Endothelial cell of umbilical vein (primary cell): ENCODE measurements at regions not wholly inside any gene's neighbourhood (a gene's known extent, or its start where the extent isn't known, plus 50 kb on each side); places are given as distances from the start of the nearest gene placed in this dataset.
"Not testable (repeated sequence)": the region's sequence is repeated elsewhere in the genome, so short reads cannot be mapped to it uniquely, and the experiment has no call there.

ENCODE experiments used
- BruUV-seq: library from RNA; stranded (reverse); fragments of 400-500 nt; replicated peaks from 2 replicates; lab custom pipeline; 2021; lab: Mats Ljungman, UMichigan
- CTCF ChIA-PET: fragments of 300-600, 350-600 bp; sonication (Branson Sonifier 250); formaldehyde crosslinking; loops from one replicate; lab custom pipeline; 2021; ENCODE audit warnings: antibody characterized with exemption, inconsistent platforms; lab: Charles Lee
- POLR2A ChIA-PET: fragments of 300-600, 350-600 bp; sonication (Branson Sonifier 250); formaldehyde crosslinking; loops from one replicate; lab custom pipeline; 2021; ENCODE audit warnings: antibody characterized with exemption, inconsistent platforms; lab: Charles Lee
- DNase-seq: peaks from one replicate; pipeline ENCODE4 v3.0.0-alpha.2; 2011; ENCODE audit warnings: low read depth, low spot score
- FAIRE-seq: peaks from 2 replicates; lab custom pipeline; 2011; peaks lifted over from hg19 to GRCh38; lab: Jason Lieb, UNC
- H2AFZ ChIP-seq: 2 replicates; pipeline ENCODE4 v1.6.0; 2012; ENCODE audit warnings: low read depth, low read length, control low read depth, inconsistent platforms
- H3K27ac ChIP-seq: 2 replicates; pipeline ENCODE4 v1.5.1; 2011; ENCODE audit warnings: low read depth, mild to moderate bottlenecking, control low read depth, low read length, moderate library complexity; ENCODE audit not compliant: insufficient read depth
- H3K27me3 ChIP-seq, 2 experiments: 2 replicates each; pipeline versions ENCODE4 v1.6.0 to v1.6.1; 2011; ENCODE audit warnings: low read length in 2 of 2, mixed read lengths in 1 of 2; ENCODE audit not compliant: control insufficient read depth in 2 of 2, insufficient read depth in 2 of 2
- H3K36me3 ChIP-seq, 2 experiments: 2 replicates in 1 of 2; 3 replicates in 1 of 2; pipeline ENCODE4 v1.5.1; 2011; ENCODE audit warnings: low read length in 2 of 2, mild to moderate bottlenecking in 1 of 2, moderate library complexity in 1 of 2; ENCODE audit not compliant: control insufficient read depth in 2 of 2, insufficient read depth in 2 of 2; ENCODE audit errors: extremely low read depth in 1 of 2
- H3K4me1 ChIP-seq: 3 replicates; pipeline ENCODE4 v1.5.1; 2011; ENCODE audit warnings: mild to moderate bottlenecking, low read length; ENCODE audit not compliant: control insufficient read depth, insufficient read depth; ENCODE audit errors: extremely low read depth
- H3K4me2 ChIP-seq: 2 replicates; pipeline ENCODE4 v1.6.1; 2011; ENCODE audit warnings: low read length, control low read depth, mixed read lengths; ENCODE audit not compliant: insufficient read depth
- H3K4me3 ChIP-seq, 3 experiments: fragments of 200-600 bp in 1 of 3; sonication (generic), shearing (Covaris generic) in 1 of 3; replicated peaks in 1 of 3; 2 replicates each; pipeline ENCODE4 v1.5.1; 2011 to 2016; ENCODE audit warnings: control low read depth in 3 of 3, low read length in 3 of 3, mild to moderate bottlenecking in 2 of 3, inconsistent platforms in 1 of 3, low read depth in 1 of 3, moderate library complexity in 1 of 3; ENCODE audit not compliant: insufficient read depth in 1 of 3
- H3K79me2 ChIP-seq: 2 replicates; pipeline ENCODE4 v1.6.0; 2012; ENCODE audit warnings: low read length, inconsistent platforms; ENCODE audit not compliant: control insufficient read depth, insufficient read depth
- H3K9ac ChIP-seq: replicated peaks from 2 replicates; pipeline ENCODE3; 2011; ENCODE audit warnings: low read length, control low read depth; ENCODE audit not compliant: insufficient read depth; ENCODE audit errors: extremely low read depth
- H3K9me1 ChIP-seq: replicated peaks from 3 replicates; pipeline ENCODE4 v1.6.0; 2011; ENCODE audit warnings: mild to moderate bottlenecking, low read length; ENCODE audit not compliant: control insufficient read depth, insufficient read depth; ENCODE audit errors: extremely low read depth
- H3K9me3 ChIP-seq: replicated peaks from 2 replicates; pipeline ENCODE4 v1.5.1; 2012; ENCODE audit warnings: low read length, inconsistent platforms; ENCODE audit not compliant: control insufficient read depth, insufficient read depth
- H4K20me1 ChIP-seq: replicated peaks from 2 replicates; pipeline ENCODE3; 2011; ENCODE audit warnings: mild to moderate bottlenecking, low read length; ENCODE audit not compliant: control insufficient read depth, insufficient read depth; ENCODE audit errors: extremely low read depth
- JUN ChIP-seq: IDR thresholded peaks from 2 replicates; pipeline ENCODE4 v1.6.1; 2011; ENCODE audit warnings: borderline replicate concordance, low read depth; ENCODE audit not compliant: insufficient read length, insufficient read depth
- dilution Hi-C: fragments of 300-500 bp; cut with MboI; formaldehyde crosslinking; loops from one replicate; pipeline ENCODE4 v1.15.0; 2019; ENCODE audit warnings: low sequenced_read_pairs; ENCODE audit not compliant: extremely low pct_ligation_motif_present
- intact Hi-C: fragments of 100-400 bp; cut with micrococcal nuclease; formaldehyde crosslinking; loops from one replicate; pipeline ENCODE4 v1.10.0; 2022

DNA sequence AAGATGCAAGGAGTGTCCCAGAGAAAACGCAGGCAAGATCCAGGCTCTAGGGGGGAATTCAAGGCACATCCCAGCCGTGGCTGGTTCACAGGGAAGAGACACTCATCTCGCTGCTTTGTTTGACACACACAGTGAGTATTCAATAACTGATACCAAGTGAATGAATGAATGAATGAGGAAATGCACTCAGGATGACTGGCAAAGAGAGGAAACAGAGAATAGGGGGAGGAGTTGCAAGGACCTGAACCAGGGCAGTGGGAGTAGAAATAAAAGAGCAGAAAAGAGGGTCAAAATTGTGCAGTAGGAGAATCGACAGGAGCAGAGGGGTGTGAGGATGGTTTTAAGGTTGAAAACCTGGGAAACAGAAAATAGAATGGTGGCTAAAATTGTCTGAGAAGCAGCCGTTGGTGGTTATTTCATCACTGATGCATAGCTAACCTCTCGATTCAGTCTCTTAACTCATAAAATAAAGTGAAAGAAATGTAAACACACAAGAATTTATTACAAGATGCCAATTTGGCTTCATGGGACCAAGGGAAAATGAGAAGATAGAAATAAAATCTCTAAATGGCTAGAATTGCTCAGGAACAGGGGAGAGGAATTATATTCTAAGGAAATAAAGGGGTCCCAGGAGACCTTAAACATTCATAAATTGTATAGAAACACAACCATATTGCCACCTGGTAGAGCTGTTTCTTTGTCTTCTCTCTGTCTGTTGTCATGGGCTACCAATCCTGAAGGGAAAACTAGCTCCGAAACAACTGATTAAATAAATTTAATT lies 63.9 kb upstream of the PHLPP1 start:
- ChIA-PET CTCF (interaction anchor here (1.1 kb wide), 2 partner anchors 306 to 331 kb away, joined by 3 read pairs; no protein-coding TSS in a partner anchor), POLR2A (interaction anchor here (0.6 kb wide), 1 partner anchor 10 kb away, joined by 5 read pairs; no protein-coding TSS in a partner anchor)
- H3K9ac ChIP-seq = no peak overlapping the region
- TF ChIP-seq JUN = no peak
- H3K9me1 ChIP-seq = no peaks in the 10 kb centered on the region
- BruUV-seq = no TSS peak
- H4K20me1 ChIP-seq = no peaks in the 10 kb centered on the region
- no peak overlapping the region for H2AFZ ChIP-seq
- peaks cover 4 to 5% of the 10 kb centered on the region in 2 experiments for H3K27me3 ChIP-seq
- DNase-seq (no peak), FAIRE-seq (no peak)
- H3K4me2 ChIP-seq = no peak overlapping the region
- dilution Hi-C loops = no loop called here
- H3K4me3 ChIP-seq = no peak overlapping the region
- no peaks in the 10 kb centered on the region for H3K9me3 ChIP-seq
- no peaks in the 10 kb centered on the region for H3K4me1 ChIP-seq
- H3K36me3 ChIP-seq = no peaks in the 10 kb centered on the region
- no peak overlapping the region for H3K27ac ChIP-seq
- intact Hi-C loops = no loop called here
- no peaks in the 10 kb centered on the region for H3K79me2 ChIP-seq

DNA sequence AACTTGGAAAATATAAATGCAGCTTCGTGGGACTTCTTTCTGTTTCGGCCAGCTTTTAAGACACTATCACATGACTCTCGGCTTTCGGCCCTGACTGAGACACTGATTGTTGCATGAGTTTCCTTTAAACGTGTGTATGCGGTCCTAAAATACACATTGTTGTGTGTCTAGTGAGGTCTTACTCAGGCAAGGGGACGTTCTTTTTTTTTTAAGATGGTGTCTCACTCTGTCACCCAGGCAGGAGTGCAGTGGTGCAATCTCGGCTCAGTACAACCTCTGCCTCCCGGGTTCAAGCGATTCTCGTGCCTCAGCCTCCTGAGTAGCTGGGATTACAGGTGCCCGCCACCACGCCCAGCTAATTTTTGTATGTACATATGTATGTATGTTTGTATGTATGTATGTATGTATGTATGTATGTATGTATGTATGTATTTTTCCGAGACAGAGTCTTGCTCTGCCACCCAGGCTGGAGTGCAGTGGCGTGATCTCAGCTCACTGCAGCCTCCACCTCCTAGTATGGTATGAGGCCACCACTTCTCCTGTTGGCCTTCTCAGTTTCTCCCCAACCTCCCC lies 63.2 kb upstream of the PHLPP1 start:
- DNase-seq, dilution Hi-C loops, FAIRE-seq, H3K4me3 ChIP-seq, H3K9ac ChIP-seq, H3K9me3 ChIP-seq, H3K4me2 ChIP-seq, BruUV-seq, H3K27ac ChIP-seq, H3K36me3 ChIP-seq, intact Hi-C loops, H3K9me1 ChIP-seq, H2AFZ ChIP-seq, H4K20me1 ChIP-seq, H3K79me2 ChIP-seq, H3K4me1 ChIP-seq, H3K27me3 ChIP-seq: not testable (repeated sequence)
- ChIA-PET CTCF (interaction anchor here (1.1 kb wide), 2 partner anchors 306 to 330 kb away, joined by 3 read pairs; no protein-coding TSS in a partner anchor), POLR2A (interaction anchor here (0.6 kb wide), 1 partner anchor 10 kb away, joined by 5 read pairs; no protein-coding TSS in a partner anchor)
